CD4-positive, alpha-beta T cell treated with Interleukin-6 for 4 hours (primary cell): ENCODE measurements at regions not wholly inside any gene's neighbourhood (a gene's known extent, or its start where the extent isn't known, plus 50 kb on each side); places are given as distances from the start of the nearest gene placed in this dataset.

Source experiments
- DNase-seq: peaks from one replicate; pipeline ENCODE4 v3.0.0-alpha.2; 2020; ENCODE audit warnings: mixed read lengths

- DNase-seq: no peak
Observed at GRCh38 chr2:209314653-209315052, 109.2 kb upstream of the MAP2 start.

GRCh38 chr2:209316141-209316540 is 107.7 kb upstream of the MAP2 start:
- no peak for DNase-seq

- no peak for DNase-seq
Observed at GRCh38 chr2:209321076-209321475, 102.8 kb upstream of the MAP2 start.

- no peak for DNase-seq
Observed at GRCh38 chr2:209321581-209321980, 102.3 kb upstream of the MAP2 start.

GRCh38 chr2:209322041-209322440 is 101.8 kb upstream of the MAP2 start:
- DNase-seq: no peak

- no peak for DNase-seq
Observed at GRCh38 chr2:209322905-209323512, 100.8 kb upstream of the MAP2 start.

- DNase-seq: no peak
Observed at GRCh38 chr2:209323738-209324137, 100.1 kb upstream of the MAP2 start.

- no peak for DNase-seq
Observed at GRCh38 chr2:209324281-209324680, 99.6 kb upstream of the MAP2 start.

GRCh38 chr2:209331291-209331844 is 92.5 kb upstream of the MAP2 start:
- no peak for DNase-seq

- peak; percentile 3 for DNase-seq
Observed at GRCh38 chr2:209334188-209335017, 89.4 kb upstream of the MAP2 start.

- DNase-seq: no peak
Observed at GRCh38 chr2:209340522-209340921, 83.3 kb upstream of the MAP2 start.

GRCh38 chr2:209344349-209344748 is 79.5 kb upstream of the MAP2 start:
- DNase-seq: no peak

GRCh38 chr2:209348433-209348832 is 75.4 kb upstream of the MAP2 start:
- no peak for DNase-seq

GRCh38 chr2:209351636-209352035 is 72.2 kb upstream of the MAP2 start:
- no peak for DNase-seq

GRCh38 chr2:209358992-209359391 is 64.9 kb upstream of the MAP2 start:
- no peak for DNase-seq

GRCh38 chr2:209367075-209367747 is 56.6 kb upstream of the MAP2 start:
- DNase-seq: no peak

GRCh38 chr2:209368406-209368805 is 55.4 kb upstream of the MAP2 start:
- DNase-seq: no peak

- DNase-seq: no peak
Observed at GRCh38 chr2:209368914-209369313, 54.9 kb upstream of the MAP2 start.

GRCh38 chr2:209369656-209370055 is 54.2 kb upstream of the MAP2 start:
- no peak for DNase-seq

GRCh38 chr2:209371407-209371806 is 52.4 kb upstream of the MAP2 start:
- no peak for DNase-seq
